Cardiac septum (tissue), 1 donor: ENCODE measurements at regions not wholly inside any gene's neighbourhood (a gene's known extent, or its start where the extent isn't known, plus 50 kb on each side); places are given as distances from the start of the nearest gene placed in this dataset.
"Not testable (repeated sequence)": the region's sequence is repeated elsewhere in the genome, so short reads cannot be mapped to it uniquely, and the experiment has no call there.

Source experiments
- DNase-seq: peaks from one replicate; pipeline ENCODE4 v3.0.0-alpha.2; 2020; ENCODE audit warnings: low spot score
- intact Hi-C: fragments of 100-400 bp; cut with DNase I; formaldehyde crosslinking; loops from one replicate; pipeline ENCODE4 v1.14.0; 2022
- donor health status: DM: no; HTN: no; CAD: no.

DNA sequence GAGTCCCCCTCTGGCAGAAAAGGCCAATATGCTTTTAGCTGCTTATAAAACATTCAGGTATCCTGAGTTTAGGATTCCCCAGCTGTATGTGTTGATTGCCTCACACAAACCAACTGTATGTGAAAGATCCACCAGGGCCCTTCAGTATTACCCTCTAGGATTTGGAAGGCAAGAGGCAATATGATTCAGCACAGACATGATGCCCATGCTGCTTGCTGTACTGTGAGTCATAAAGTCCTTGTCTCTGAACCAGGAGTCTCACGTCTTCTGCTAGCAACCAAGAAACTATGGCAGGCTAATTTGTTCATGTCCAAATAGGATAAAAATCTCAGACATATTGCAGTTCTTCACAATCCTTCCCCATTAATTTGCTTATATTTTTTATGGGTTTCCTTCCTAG is 789.2 kb upstream of the SLC35B3 start:
- intact Hi-C loops = no loop called here
- DNase-seq = no peak

GRCh38 chr6:9213717-9214116 is 778.4 kb upstream of the SLC35B3 start:
- DNase-seq, intact Hi-C loops: not testable (repeated sequence)

- no peak for DNase-seq
- intact Hi-C loops = no loop called here
These were observed 773.6 kb upstream of the SLC35B3 start for GRCh38 chr6:9208966-9209365.

GRCh38 chr6:9205645-9206044 is 770.3 kb upstream of the SLC35B3 start:
- no peak for DNase-seq
- intact Hi-C loops = no loop called here

- intact Hi-C loops = no loop called here
- DNase-seq = no peak
These were observed 768.8 kb upstream of the SLC35B3 start for GRCh38 chr6:9204171-9204570.

GRCh38 chr6:9200712-9201111 is 765.4 kb upstream of the SLC35B3 start:
- intact Hi-C loops = no loop called here
- DNase-seq = no peak

DNA sequence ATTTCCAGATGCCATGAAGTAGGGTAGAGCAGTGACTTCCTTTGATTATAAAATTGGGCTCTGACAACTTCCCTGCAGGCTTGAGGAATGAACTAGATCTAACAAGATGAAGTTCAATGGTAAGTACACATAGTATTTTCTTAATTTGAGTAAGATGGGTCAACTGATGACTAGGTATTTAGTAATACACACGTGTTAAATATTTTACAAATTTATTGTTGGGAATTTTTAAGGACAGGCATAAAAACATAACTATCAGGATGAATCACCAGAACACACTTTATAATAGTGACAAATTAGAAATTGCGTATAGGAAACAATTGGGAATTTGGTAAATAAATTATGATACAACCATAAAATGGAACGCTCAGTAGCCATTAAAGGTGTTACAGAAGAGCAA is 762.4 kb upstream of the SLC35B3 start:
- intact Hi-C loops = no loop called here
- no peak for DNase-seq

GRCh38 chr6:9195322-9195721 is 760.0 kb upstream of the SLC35B3 start:
- no peak for DNase-seq
- intact Hi-C loops = no loop called here

- no peak for DNase-seq
- intact Hi-C loops = no loop called here
These were observed 757.1 kb upstream of the SLC35B3 start for GRCh38 chr6:9192405-9192909.

DNA sequence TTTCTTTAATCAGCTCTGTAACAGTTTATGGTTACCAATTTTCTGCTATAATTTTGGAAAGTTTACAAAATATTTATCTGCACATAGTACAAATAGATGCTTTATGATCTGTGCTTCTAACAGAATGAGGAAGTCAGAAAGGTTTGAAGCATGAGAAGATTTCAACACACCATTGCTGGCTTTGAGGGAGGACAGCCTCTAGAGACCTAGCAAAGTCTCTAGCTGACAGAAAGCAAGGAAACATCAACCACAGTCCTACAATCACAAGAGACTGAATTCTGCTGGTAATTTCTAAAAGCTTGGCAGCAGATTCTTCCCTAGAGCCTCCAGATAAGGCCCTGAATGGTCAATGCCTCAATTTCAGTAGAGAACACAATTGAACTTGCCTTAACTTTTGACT is 750.8 kb upstream of the SLC35B3 start:
- DNase-seq = no peak
- intact Hi-C loops = no loop called here

GRCh38 chr6:9178071-9178470 is 742.7 kb upstream of the SLC35B3 start:
- DNase-seq = no peak
- intact Hi-C loops = no loop called here

- intact Hi-C loops = no loop called here
- no peak for DNase-seq
These were observed 737.9 kb upstream of the SLC35B3 start for GRCh38 chr6:9173229-9173628.

- DNase-seq = no peak
- intact Hi-C loops = no loop called here
These were observed 736.8 kb upstream of the SLC35B3 start for GRCh38 chr6:9172096-9172495.

DNA sequence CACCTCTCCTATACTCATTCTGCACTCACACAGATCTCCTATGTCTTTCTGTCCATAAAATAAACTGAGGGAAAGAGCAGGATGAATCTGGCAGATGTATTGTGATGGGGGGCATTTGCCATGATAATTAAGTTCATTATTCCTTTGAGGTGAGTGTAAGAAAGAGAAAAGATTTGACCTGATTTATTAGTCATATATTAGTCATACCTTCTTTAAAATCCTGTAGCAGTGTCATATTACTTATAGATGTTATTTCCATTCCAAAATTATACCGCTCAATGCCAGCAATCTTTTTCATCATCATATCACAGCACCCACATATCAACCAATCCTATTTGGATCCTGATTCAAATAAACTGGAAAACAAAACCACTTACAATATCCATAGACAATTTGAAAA is 733.3 kb upstream of the SLC35B3 start:
- no peak for DNase-seq
- intact Hi-C loops = no loop called here

- no peak for DNase-seq
- intact Hi-C loops = no loop called here
These were observed 726.4 kb upstream of the SLC35B3 start for GRCh38 chr6:9161731-9162130.

- intact Hi-C loops = no loop called here
- DNase-seq = no peak
These were observed 723.7 kb upstream of the SLC35B3 start for GRCh38 chr6:9159051-9159450.

GRCh38 chr6:9155836-9156235 is 720.5 kb upstream of the SLC35B3 start:
- intact Hi-C loops = no loop called here
- DNase-seq = no peak

DNA sequence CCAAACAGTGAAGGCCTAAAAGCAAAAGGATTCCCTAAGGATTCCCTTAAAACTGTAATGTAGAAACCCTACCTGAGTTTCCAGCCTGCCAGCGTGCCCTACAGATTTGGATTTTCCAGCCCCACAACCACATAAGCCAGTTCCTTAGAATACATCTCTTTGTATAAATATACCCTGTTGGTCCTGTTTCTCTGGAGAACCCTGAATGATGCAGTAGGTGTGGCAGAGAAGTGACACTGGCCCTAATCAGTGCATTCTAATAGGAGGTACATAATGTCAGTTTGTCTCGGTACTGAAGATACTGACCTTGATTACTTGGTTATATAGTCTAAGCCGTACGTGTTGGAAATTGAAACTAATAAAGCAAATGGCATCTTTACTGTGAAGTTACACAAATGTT is 707.8 kb upstream of the SLC35B3 start:
- intact Hi-C loops = no loop called here
- DNase-seq = no peak

GRCh38 chr6:9140951-9141460 is 705.7 kb upstream of the SLC35B3 start:
- intact Hi-C loops = no loop called here
- DNase-seq = no peak

DNA sequence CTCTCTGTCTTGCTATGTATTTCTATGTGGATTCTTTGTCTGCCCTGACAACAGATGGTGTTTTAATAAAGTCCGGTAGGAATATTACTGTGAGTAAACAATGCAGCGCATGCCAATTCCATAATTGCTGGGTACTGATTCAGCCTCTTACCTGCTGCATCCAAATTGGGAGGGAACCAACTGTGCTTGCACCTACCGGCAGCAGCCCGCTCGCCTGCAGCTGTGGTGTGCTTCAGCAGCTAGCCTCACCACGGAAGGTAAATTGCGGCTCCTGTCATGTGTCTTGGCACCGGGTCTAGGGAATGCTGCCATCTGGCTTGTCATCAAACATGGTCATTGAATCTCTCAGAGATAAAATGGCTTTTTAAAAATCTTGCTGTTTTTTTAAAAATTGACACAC is 704.8 kb upstream of the SLC35B3 start:
- DNase-seq = no peak
- intact Hi-C loops = no loop called here

- intact Hi-C loops = no loop called here
- no peak for DNase-seq
These were observed 704.4 kb upstream of the SLC35B3 start for GRCh38 chr6:9139746-9140145.

DNA sequence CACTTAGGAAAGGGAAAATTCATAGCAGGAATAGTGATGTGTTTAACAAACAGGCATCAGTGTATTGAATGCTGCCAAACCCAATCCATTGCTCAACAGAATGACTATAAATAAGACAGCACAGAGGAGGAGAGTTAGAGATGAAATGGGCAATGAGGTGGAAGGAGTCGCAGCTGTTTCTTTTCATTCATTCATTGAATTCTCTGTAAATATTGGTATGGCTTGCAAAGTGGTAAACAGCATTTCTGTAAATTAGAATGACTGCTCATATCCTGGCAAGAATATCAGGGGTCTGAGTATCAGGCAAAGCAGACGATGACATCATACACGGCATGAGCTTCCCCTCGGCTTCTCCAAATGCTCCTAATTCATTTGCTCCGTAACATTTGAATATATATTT is 703.6 kb upstream of the SLC35B3 start:
- intact Hi-C loops = no loop called here
- DNase-seq = no peak
